Sigmoid colon (tissue), 6 donors: ENCODE measurements at regions not wholly inside any gene's neighbourhood (a gene's known extent, or its start where the extent isn't known, plus 50 kb on each side); places are given as distances from the start of the nearest gene placed in this dataset.

ENCODE experiments used
- DNase-seq: peaks from one replicate; pipeline ENCODE4 v3.0.0-alpha.2; 2019
- H3K27ac ChIP-seq, 4 donors: fragments of 200-600 bp; sonication (generic); one replicate each; pipeline ENCODE4 v1.5.1; 2016 to 2019; ENCODE audit warnings: mild to moderate bottlenecking in 1 of 4
- H3K27me3 ChIP-seq, 3 donors: fragments of 200-600 bp; sonication (generic); one replicate each; pipeline ENCODE4 v1.5.1; 2019; ENCODE audit warnings: mild to moderate bottlenecking in 1 of 3
- H3K36me3 ChIP-seq, 4 donors: fragments of 200-600 bp; sonication (generic); one replicate each; pipeline ENCODE4 v1.5.1; 2016 to 2019
- H3K4me1 ChIP-seq, 4 donors: fragments of 200-600 bp; sonication (generic); one replicate each; pipeline ENCODE4 v1.5.1; 2017 to 2019
- H3K4me3 ChIP-seq, 4 donors: fragments of 200-600 bp; sonication (generic); one replicate each; pipeline ENCODE4 v1.5.1; 2017 to 2019; ENCODE audit warnings: mild to moderate bottlenecking in 2 of 4, moderate library complexity in 1 of 4
- H3K9me3 ChIP-seq, 4 donors: fragments of 200-600 bp in 3 of 4; sonication (generic) in 3 of 4; one replicate each; pipeline versions ENCODE4 v1.5.1 to v1.6.1; 2013 to 2019
- CTCF ChIP-seq, 4 experiments: fragments of 450-650 bp in 3 of 4; fragments of 200-600 bp in 1 of 4; IDR thresholded peaks; one replicate each; pipeline ENCODE4 v1.5.1; 2016 to 2019; ENCODE audit warnings: antibody characterized with exemption in 4 of 4, mild to moderate bottlenecking in 3 of 4, moderate library complexity in 2 of 4
- EP300 ChIP-seq, 4 donors: sonication (generic); formaldehyde crosslinking; IDR thresholded peaks; one replicate each; pipeline ENCODE4 v1.6.1; 2017; ENCODE audit warnings: antibody characterized with exemption in 4 of 4
- POLR2A ChIP-seq, 2 donors: fragments of 450-650 bp; IDR thresholded peaks; one replicate each; pipeline ENCODE4 v1.6.1; 2016; ENCODE audit warnings: antibody characterized with exemption in 2 of 2, mild to moderate bottlenecking in 2 of 2, moderate library complexity in 2 of 2
- POLR2AphosphoS5 ChIP-seq, 4 donors: sonication (generic); formaldehyde crosslinking; IDR thresholded peaks; one replicate each; pipeline ENCODE4 v1.6.1; 2017; ENCODE audit warnings: antibody characterized with exemption in 4 of 4
- WGBS, 2 donors: extraction: QIAGEN DNeasy Blood & Tissue Kit; methylation state at CpG; one replicate each; pipeline ENCODE4 v1.1.7; 2013; 5-methylcytosine and 5-hydroxymethylcytosine counted together
- intact Hi-C: fragments of 100-400 bp; cut with DNase I; formaldehyde crosslinking; loops from one replicate; pipeline ENCODE4 v1.15.1; 2023
- donor health status: healthy with polysubstance abuse.
- donor health status: healthy.

GRCh38 chr16:8158051-8158450, 432.3 kb downstream of the TMEM114 start:
- H3K36me3 ChIP-seq, result no peaks in the 10 kb centered on the region
- DNase-seq, result no peak
- no peak overlapping the region for H3K4me3 ChIP-seq
- no peak for TF ChIP-seq POLR2AphosphoS5 (IDR thresholded peaks at IDR 0.05)
- TF ChIP-seq CTCF (IDR thresholded peaks at IDR 0.05), result no peak
- no peak for TF ChIP-seq POLR2A (IDR thresholded peaks at IDR 0.05)
- no peak for TF ChIP-seq EP300 (IDR thresholded peaks at IDR 0.05)
- H3K27ac ChIP-seq, result no peak overlapping the region
- H3K9me3 ChIP-seq, result peaks cover 0 to 7% (median 3%) of the 10 kb centered on the region in 4 donors
- no peaks in the 10 kb centered on the region for H3K27me3 ChIP-seq
- H3K4me1 ChIP-seq, result no peaks in the 10 kb centered on the region
- intact Hi-C loops, result no loop called here
- 34 to 73% methylated on average over 5 of the region's 5 CpGs for WGBS, 2 donors

DNA sequence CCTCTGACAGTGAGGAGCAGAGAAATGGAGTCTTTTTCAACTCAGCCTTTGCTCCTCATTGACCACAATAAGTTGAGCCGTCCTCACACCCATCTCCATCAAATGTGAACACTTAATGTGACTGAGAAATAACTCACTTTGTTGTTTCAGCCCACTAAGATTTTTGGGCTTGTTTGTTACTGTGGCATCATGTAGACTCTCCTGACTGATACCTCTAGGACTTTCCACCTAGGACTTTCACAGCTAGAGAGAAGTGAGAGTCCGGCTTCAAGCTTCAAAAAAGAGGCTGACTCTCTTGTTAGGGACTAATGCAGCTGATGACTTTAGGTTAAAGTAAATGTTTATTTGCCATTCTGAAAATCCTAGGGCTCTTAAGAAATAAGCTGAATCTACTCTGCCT, 435.0 kb downstream of the TMEM114 start:
- H3K27me3 ChIP-seq, result no peaks in the 10 kb centered on the region
- DNase-seq, result no peak
- WGBS, 2 donors, result 55 to 75% methylated on average over 2 of the region's 2 CpGs
- intact Hi-C loops, result no loop called here
- H3K4me1 ChIP-seq, result no peaks in the 10 kb centered on the region
- H3K27ac ChIP-seq, result no peak overlapping the region
- no peak for TF ChIP-seq POLR2AphosphoS5 (IDR thresholded peaks at IDR 0.05)
- TF ChIP-seq CTCF (IDR thresholded peaks at IDR 0.05), result no peak
- no peak for TF ChIP-seq POLR2A (IDR thresholded peaks at IDR 0.05)
- no peak for TF ChIP-seq EP300 (IDR thresholded peaks at IDR 0.05)
- H3K4me3 ChIP-seq, result no peak overlapping the region
- no peaks in the 10 kb centered on the region for H3K36me3 ChIP-seq
- peaks cover 0 to 7% (median 3%) of the 10 kb centered on the region in 4 donors for H3K9me3 ChIP-seq

DNA sequence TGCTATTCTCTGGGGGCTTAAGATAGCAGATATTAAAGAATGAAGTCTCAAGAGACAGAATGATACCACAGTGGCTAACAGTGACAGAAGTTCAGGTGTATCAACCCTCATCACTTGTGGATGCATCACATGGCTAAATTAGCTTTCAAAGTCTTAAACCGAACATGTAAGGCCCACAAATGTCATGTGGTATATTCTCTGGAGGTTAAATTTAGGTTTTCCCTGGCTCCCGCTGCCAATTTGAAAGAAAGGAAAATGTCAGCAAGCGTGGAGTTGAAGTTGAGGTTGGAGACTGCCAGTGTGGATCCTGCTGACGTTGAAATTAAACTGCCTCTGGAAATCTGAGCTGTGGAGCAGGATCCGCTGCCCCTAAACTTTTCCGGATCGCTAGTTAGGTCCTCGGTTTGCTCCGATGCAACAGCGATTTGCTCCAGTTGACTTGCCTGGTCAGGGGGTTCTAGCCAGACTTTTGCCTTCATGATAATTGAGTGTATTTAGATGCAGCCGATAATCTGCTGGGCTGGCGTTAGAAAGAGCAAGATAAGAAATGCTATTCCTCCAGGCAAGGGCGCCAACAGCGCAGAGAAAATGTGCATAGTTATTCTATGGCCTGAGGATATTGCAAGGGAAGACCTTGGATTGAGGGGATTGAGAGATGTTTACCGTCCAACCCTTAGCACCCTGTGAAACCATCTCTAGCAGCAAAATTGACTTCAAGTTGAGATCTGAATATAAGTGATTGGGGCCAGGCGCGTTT, 443.9 kb downstream of the TMEM114 start:
- no peak overlapping the region for H3K4me3 ChIP-seq
- H3K27ac ChIP-seq, result no peak overlapping the region
- TF ChIP-seq CTCF (IDR thresholded peaks at IDR 0.05) (no peak), EP300 (IDR thresholded peaks at IDR 0.05) (no peak), POLR2AphosphoS5 (IDR thresholded peaks at IDR 0.05) (no peak), POLR2A (IDR thresholded peaks at IDR 0.05) (no peak)
- no peaks in the 10 kb centered on the region for H3K4me1 ChIP-seq
- intact Hi-C loops, result no loop called here
- peaks cover 0 to 3% (median 0%) of the 10 kb centered on the region in 4 donors for H3K9me3 ChIP-seq
- DNase-seq, result no peak
- H3K36me3 ChIP-seq, result no peaks in the 10 kb centered on the region
- 91% methylated on average over 17 of the region's 17 CpGs for WGBS, 2 donors
- no peaks in the 10 kb centered on the region for H3K27me3 ChIP-seq

DNA sequence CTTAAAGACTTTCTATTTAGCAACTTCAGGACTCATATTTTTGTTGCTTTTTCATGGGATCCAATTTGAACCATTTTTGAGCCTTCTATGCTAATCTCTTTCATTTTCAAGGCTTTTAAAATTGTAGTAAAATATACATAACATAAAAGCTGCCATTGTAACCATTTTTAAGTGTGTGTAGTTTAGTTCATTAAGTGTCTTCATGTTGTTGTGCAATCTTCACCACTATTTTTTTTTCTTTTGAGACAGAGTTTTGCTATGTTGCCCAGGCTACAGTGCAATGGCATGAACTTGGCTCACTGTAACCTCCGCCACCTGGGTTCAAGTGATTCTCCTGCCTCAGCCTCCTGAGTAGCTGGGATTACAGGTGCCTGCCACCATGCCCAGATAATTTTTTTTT, 451.6 kb downstream of the TMEM114 start:
- H3K4me1 ChIP-seq, result no peaks in the 10 kb centered on the region
- no peak overlapping the region for H3K27ac ChIP-seq
- no peak for TF ChIP-seq CTCF (IDR thresholded peaks at IDR 0.05)
- TF ChIP-seq EP300 (IDR thresholded peaks at IDR 0.05), result no peak
- TF ChIP-seq POLR2AphosphoS5 (IDR thresholded peaks at IDR 0.05), result no peak
- no peak for TF ChIP-seq POLR2A (IDR thresholded peaks at IDR 0.05)
- no peak for DNase-seq
- no peaks in the 10 kb centered on the region for H3K36me3 ChIP-seq
- WGBS, 2 donors, result 95 to 98% methylated on average over 1 of the region's 1 CpG
- no peaks in the 10 kb centered on the region for H3K27me3 ChIP-seq
- intact Hi-C loops, result no loop called here
- H3K4me3 ChIP-seq, result no peak overlapping the region
- H3K9me3 ChIP-seq, result no peaks in the 10 kb centered on the region

DNA sequence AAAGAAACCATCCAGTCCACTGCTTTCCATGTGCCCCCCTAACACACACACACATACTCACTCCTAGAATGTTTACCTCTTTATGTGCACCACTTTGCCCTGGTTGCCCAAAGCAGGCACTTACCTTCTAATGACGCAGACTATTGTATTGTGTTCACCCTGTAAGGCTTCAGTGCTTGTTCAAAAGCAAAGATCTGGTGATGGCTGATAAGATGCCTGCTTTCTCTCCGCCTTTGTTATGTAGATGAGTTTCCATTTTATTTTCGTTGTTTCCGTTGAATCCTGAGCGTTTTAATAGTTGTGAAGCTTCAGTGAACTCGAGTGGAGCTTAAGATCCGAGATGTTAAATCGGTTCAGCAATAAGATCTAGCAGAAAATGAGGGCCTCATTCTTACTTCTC, 452.7 kb downstream of the TMEM114 start:
- DNase-seq, result no peak
- WGBS, 2 donors, result 65 to 73% methylated on average over 8 of the region's 8 CpGs
- TF ChIP-seq CTCF (IDR thresholded peaks at IDR 0.05), result no peak
- no peak for TF ChIP-seq POLR2AphosphoS5 (IDR thresholded peaks at IDR 0.05)
- no peak for TF ChIP-seq POLR2A (IDR thresholded peaks at IDR 0.05)
- no peak for TF ChIP-seq EP300 (IDR thresholded peaks at IDR 0.05)
- H3K4me1 ChIP-seq, result no peaks in the 10 kb centered on the region
- H3K9me3 ChIP-seq, result no peaks in the 10 kb centered on the region
- H3K4me3 ChIP-seq, result no peak overlapping the region
- intact Hi-C loops, result no loop called here
- H3K36me3 ChIP-seq, result no peaks in the 10 kb centered on the region
- H3K27me3 ChIP-seq, result no peaks in the 10 kb centered on the region
- H3K27ac ChIP-seq, result no peak overlapping the region
